GM12874 (cell line): ENCODE measurements at regions not wholly inside any gene's neighbourhood (a gene's known extent, or its start where the extent isn't known, plus 50 kb on each side); places are given as distances from the start of the nearest gene placed in this dataset.

Experiments used
- TF ChIP-seq, protein P1 (sequence below): IDR thresholded peaks from 2 replicates; pipeline ENCODE4 v1.5.1; 2011; ENCODE audit warnings: low read depth, mild to moderate bottlenecking, control low read depth, low read length, moderate library complexity; ENCODE audit not compliant: insufficient read depth

DNA sequence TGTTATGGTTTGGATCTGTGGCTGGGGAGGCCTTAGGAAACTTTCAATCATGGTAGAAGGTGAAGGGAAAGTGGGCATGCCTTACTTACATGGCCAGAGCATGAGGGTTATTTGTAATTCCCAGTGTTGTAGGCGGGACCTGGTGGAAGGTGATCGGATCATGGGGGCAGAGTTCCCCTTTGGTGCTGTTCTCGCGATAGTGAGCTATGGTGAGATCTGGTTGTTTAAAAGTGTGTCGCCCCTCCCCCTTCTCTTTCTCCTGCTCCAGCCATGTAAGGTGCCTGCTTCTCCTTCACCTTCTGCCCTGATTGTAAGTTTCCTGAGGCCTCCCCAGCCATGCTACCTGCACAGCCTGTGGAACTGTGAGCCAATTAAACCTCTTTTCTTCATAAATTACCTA, 145.8 kb downstream of the TFAP2C start:
- TF ChIP-seq, protein P1, sequence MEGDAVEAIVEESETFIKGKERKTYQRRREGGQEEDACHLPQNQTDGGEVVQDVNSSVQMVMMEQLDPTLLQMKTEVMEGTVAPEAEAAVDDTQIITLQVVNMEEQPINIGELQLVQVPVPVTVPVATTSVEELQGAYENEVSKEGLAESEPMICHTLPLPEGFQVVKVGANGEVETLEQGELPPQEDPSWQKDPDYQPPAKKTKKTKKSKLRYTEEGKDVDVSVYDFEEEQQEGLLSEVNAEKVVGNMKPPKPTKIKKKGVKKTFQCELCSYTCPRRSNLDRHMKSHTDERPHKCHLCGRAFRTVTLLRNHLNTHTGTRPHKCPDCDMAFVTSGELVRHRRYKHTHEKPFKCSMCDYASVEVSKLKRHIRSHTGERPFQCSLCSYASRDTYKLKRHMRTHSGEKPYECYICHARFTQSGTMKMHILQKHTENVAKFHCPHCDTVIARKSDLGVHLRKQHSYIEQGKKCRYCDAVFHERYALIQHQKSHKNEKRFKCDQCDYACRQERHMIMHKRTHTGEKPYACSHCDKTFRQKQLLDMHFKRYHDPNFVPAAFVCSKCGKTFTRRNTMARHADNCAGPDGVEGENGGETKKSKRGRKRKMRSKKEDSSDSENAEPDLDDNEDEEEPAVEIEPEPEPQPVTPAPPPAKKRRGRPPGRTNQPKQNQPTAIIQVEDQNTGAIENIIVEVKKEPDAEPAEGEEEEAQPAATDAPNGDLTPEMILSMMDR = no peak

GRCh38 chr20:56776345-56776744, 147.2 kb downstream of the TFAP2C start:
- TF ChIP-seq, protein P1 = no peak

GRCh38 chr20:56778765-56779195, 149.7 kb downstream of the TFAP2C start:
- TF ChIP-seq, protein P1 = no peak

DNA sequence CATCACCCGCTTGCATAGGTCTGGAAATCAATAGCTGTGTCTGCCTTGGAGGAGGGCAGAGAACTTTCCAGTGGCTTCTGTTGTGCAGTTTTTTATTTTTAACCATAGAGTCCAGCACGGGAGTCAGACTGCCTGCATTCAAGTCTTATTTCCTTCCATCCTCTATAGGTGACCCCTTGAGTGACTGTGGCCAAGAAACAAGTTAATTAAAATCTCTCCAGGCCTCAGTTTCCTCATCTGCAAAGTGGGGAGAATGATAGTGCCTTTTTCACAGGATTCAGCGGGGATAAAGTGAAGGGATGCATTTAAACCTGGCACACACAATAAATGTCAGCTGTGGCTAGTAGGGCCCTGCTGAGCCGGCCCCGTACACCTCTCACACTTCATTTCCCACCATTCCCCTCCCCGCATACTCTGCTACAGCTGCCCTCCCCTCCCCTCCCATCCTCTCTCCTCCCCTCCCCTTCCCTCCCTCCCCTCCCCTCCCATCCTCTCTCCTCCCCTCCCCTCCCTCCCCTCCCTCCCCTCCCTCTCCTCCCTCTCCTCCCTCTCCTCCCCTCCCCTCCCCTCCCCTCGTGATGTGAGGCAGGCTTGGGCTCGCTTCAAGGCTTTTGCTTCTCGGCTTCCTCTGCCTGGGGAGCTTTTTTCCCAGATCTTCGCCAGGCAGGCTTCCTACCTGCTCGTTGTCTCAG, 150.5 kb downstream of the TFAP2C start:
- TF ChIP-seq, protein P1 = no peak

GRCh38 chr20:56780266-56780665, 151.2 kb downstream of the TFAP2C start:
- TF ChIP-seq, protein P1 = no peak

DNA sequence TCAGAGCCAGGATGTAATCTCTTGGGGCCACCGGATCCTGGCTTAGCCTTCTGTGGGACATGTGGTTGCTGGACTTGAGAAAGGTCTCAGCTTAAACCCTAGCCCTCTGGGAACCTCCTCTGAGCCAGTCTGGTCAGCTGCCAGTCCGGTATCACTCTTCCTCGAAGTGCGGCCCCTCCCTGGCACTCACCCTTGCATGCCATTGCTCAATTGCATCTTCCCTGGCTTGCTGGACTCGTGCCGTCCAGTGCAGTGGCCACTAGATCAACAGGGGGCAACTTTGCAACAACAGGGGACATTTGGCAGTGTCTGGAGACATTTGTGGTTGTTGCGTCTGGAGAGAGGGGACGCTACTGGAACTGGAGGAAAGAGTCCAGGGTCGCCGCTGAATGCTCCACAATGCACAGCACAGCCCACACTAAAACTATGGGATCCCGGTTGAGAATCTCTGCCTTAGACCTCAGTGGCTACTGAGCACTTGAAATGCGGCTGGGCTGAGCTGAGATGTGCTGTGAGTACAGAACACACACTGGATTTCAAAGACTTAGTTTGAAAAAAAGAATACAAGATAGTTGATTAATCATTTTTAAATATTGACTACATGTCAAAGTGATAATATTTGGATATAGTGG, 152.1 kb downstream of the TFAP2C start:
- TF ChIP-seq, protein P1 = no peak

DNA sequence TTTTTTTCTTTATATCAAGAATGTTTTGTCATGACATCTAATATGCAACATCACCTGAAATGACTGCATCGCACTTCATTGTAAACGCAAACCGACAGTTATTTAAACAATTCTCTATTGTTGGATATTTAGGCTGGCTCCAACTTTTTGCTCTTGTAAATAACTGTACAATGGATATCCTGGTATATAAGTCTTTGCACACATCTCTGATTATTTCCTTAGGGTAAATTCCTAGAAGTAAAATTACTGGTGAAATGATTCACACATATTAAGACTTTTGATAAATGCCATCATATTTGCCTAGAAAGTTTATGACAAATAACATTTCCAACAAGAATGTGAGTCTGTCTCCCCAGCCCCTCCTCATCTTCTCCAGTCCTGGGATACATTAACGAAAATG, 154.7 kb downstream of the TFAP2C start:
- TF ChIP-seq, protein P1 = no peak
